Esophagus muscularis mucosa (tissue), 4 donors: ENCODE measurements at regions not wholly inside any gene's neighbourhood (a gene's known extent, or its start where the extent isn't known, plus 50 kb on each side); places are given as distances from the start of the nearest gene placed in this dataset.

Experiments used
- EP300 ChIP-seq: sonication (generic); formaldehyde crosslinking; IDR thresholded peaks from one replicate; pipeline ENCODE4 v1.6.1; 2017; ENCODE audit warnings: antibody characterized with exemption
- POLR2A ChIP-seq: fragments of 450-650 bp; IDR thresholded peaks from one replicate; pipeline ENCODE4 v1.6.1; 2017; ENCODE audit warnings: antibody characterized with exemption, moderate library complexity, mild to moderate bottlenecking, low read depth
- POLR2AphosphoS5 ChIP-seq, 2 donors: sonication (generic); formaldehyde crosslinking; IDR thresholded peaks; one replicate each; pipeline ENCODE4 v1.6.1; 2017; ENCODE audit warnings: antibody characterized with exemption in 2 of 2
- TF ChIP-seq, protein P1 (sequence below), 3 experiments: fragments of 200-600 bp in 2 of 3; fragments of 450-650 bp in 1 of 3; sonication (generic) in 2 of 3; IDR thresholded peaks; one replicate each; pipeline ENCODE4 v1.5.1; 2017 to 2019; ENCODE audit warnings: antibody characterized with exemption in 3 of 3, mild to moderate bottlenecking in 2 of 3, moderate library complexity in 1 of 3

DNA sequence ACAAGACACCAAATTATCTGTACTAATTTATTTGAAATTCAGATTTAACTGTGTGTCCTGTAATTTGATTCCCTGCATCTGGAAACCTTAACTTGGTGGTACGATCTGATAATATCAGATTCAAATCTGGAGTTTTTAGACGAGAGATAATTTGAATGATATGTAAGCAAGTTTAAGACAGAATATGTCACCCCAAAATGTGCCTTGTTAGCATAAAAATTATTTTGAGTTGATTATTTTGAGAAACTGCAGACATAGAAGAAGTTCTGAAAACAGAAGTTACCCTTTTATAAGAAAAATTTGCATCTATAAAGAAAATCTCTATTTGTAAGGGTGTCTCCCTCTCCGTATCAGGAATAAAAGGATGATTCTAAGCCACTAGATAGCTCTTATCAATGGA is 1202.8 kb downstream of the ROBO2 start:
- TF ChIP-seq POLR2AphosphoS5 (IDR thresholded peaks at IDR 0.05): no peak
- TF ChIP-seq POLR2A: no peak
- TF ChIP-seq EP300: no peak
- TF ChIP-seq, protein P1, sequence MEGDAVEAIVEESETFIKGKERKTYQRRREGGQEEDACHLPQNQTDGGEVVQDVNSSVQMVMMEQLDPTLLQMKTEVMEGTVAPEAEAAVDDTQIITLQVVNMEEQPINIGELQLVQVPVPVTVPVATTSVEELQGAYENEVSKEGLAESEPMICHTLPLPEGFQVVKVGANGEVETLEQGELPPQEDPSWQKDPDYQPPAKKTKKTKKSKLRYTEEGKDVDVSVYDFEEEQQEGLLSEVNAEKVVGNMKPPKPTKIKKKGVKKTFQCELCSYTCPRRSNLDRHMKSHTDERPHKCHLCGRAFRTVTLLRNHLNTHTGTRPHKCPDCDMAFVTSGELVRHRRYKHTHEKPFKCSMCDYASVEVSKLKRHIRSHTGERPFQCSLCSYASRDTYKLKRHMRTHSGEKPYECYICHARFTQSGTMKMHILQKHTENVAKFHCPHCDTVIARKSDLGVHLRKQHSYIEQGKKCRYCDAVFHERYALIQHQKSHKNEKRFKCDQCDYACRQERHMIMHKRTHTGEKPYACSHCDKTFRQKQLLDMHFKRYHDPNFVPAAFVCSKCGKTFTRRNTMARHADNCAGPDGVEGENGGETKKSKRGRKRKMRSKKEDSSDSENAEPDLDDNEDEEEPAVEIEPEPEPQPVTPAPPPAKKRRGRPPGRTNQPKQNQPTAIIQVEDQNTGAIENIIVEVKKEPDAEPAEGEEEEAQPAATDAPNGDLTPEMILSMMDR (IDR thresholded peaks at IDR 0.05): no peak
